NCI-H1930 (cell line): ENCODE measurements at regions not wholly inside any gene's neighbourhood (a gene's known extent, or its start where the extent isn't known, plus 50 kb on each side); places are given as distances from the start of the nearest gene placed in this dataset.

Source experiments
- DNase-seq, 2 experiments: peaks; one replicate each; lab custom pipeline; 2025; lab: John Stamatoyannopoulos, UW

GRCh38 chr10:62926407-62926806 lies 110.2 kb upstream of the EGR2 start:
- no peak for DNase-seq

- DNase-seq: no peak
Observed at GRCh38 chr10:62924344-62924748, 108.2 kb upstream of the EGR2 start.

- no peak for DNase-seq
Observed at GRCh38 chr10:62919776-62920175, 103.6 kb upstream of the EGR2 start.

- no peak for DNase-seq
Observed at GRCh38 chr10:62917475-62918238, 101.5 kb upstream of the EGR2 start.

GRCh38 chr10:62916141-62916603 lies 100.0 kb upstream of the EGR2 start:
- no peak for DNase-seq

GRCh38 chr10:62915158-62915557 lies 99.0 kb upstream of the EGR2 start:
- DNase-seq: no peak

- no peak for DNase-seq
Observed at GRCh38 chr10:62912086-62912485, 95.9 kb upstream of the EGR2 start.

- DNase-seq: no peak
Observed at GRCh38 chr10:62911210-62911963, 95.2 kb upstream of the EGR2 start.

GRCh38 chr10:62907470-62908212 lies 91.5 kb upstream of the EGR2 start:
- DNase-seq: no peak

GRCh38 chr10:62904281-62904875 lies 88.2 kb upstream of the EGR2 start:
- no peak for DNase-seq

GRCh38 chr10:62903828-62904227 lies 87.7 kb upstream of the EGR2 start:
- DNase-seq: no peak

GRCh38 chr10:62900829-62901571 lies 84.8 kb upstream of the EGR2 start:
- no peak for DNase-seq

- DNase-seq: no peak
Observed at GRCh38 chr10:62899311-62899710, 83.1 kb upstream of the EGR2 start.

GRCh38 chr10:62895063-62895462 lies 78.9 kb upstream of the EGR2 start:
- DNase-seq: no peak

- DNase-seq: no peak
Observed at GRCh38 chr10:62894156-62894555, 78.0 kb upstream of the EGR2 start.

- no peak for DNase-seq
Observed at GRCh38 chr10:62893036-62893435, 76.9 kb upstream of the EGR2 start.

- no peak for DNase-seq
Observed at GRCh38 chr10:62890395-62890794, 74.2 kb upstream of the EGR2 start.

- DNase-seq: no peak
Observed at GRCh38 chr10:62887642-62888041, 71.5 kb upstream of the EGR2 start.

- no peak for DNase-seq
Observed at GRCh38 chr10:62885684-62886461, 69.7 kb upstream of the EGR2 start.

- no peak for DNase-seq
Observed at GRCh38 chr10:62880162-62880561, 64.0 kb upstream of the EGR2 start.

- DNase-seq: no peak
Observed at GRCh38 chr10:62873866-62874265, 57.7 kb upstream of the EGR2 start.
